ENCODE measurements at regions not wholly inside any gene's neighbourhood (a gene's known extent, or its start where the extent isn't known, plus 50 kb on each side); places are given as distances from the start of the nearest gene placed in this dataset.

DNA sequence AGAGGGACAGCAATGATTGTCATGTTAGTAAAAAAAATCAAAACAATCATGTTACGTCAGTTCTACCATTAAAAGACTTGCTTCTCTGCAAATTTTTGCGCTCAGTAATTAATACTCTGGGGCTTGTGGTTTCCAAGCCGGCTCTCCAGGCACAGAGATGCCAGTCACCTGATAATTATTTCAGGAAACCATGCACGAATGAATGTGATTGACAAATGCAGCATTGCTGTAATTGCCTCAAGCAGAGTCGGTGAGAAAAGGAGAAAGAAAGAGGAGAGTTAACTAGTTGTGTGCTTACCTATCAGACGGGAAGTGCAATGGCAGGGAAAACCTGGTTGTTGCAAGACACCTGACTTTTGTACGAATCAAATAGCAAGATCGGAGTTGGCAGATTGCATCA, 609.8 kb upstream of the MKI67 start:
- DNase-seq, result no peak
- TF ChIP-seq POLR2A (IDR thresholded peaks at IDR 0.05; ENCODE audit: low read length) (no peak), GATA1 (IDR thresholded peaks at IDR 0.05; ENCODE audit: low read depth, low read length) (no peak)

DNA sequence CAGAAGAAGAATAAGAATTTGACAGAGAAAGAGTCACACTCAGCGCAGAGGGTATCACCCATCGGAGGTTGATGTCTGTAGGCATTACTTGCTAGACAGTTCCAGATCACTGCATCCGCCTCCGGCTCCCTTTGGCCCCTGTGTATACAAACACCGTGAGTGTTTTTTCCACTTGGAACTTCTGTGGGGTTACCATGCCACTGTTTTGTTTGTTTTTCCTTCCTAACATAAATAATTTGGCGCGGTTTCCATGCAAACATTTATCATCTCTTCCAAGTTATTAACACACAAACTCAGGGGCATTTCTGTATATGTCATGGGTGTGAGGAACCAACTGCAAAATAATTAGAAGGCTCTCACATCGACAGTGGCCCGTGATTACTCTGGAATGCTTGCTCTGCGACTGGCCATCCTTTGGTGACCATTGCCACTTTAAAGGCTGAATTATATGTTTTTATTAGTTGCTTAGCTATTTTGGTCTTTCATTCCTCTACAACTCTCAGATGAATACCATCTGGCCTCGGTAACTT, 612.2 kb upstream of the MKI67 start:
- DNase-seq, result no peak
- TF ChIP-seq POLR2A (IDR thresholded peaks at IDR 0.05; ENCODE audit: low read length), result no peak
- no peak for TF ChIP-seq GATA1 (IDR thresholded peaks at IDR 0.05; ENCODE audit: low read depth, low read length)

DNA sequence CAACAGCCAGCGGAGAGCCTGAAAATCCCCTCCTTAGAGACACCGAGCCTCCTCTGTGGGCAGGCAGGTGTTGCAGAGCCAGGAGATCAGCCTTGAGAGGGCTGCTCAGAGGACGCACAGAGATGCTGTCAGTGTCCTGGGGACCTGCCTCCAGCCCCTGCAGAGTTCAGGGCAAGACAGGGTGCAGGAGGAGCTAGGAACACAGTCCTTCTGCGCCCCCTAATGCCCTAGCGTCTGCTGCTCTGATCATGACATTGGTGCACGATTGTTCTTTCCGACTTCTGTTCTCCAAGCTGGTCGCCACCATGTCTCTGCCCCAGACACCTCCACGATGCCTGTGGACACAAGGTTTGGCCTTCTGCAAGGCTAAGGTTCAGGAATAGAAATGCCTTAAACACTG, 613.7 kb upstream of the MKI67 start:
- no peak for DNase-seq
- no peak for TF ChIP-seq GATA1 (IDR thresholded peaks at IDR 0.05; ENCODE audit: low read depth, low read length)
- TF ChIP-seq POLR2A (IDR thresholded peaks at IDR 0.05; ENCODE audit: low read length), result no peak

DNA sequence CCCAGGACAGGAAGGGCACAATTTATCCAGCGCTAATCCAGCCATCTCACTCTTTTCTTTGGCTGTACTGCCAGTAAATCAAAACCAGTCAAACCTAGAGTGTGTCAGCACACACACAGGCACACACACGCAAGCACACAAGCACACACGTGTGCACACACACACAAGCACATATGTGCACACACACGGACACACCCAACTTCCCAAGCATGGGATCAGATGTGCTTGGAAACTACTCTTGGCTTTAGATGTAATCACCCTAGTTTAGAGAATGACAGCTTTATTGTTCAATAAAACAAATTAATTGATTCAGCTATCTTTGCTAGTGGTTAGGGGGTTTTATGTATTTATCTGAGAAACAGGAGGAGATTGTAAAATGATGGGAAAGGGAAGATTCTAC, 615.0 kb upstream of the MKI67 start:
- no peak for DNase-seq
- TF ChIP-seq GATA1 (IDR thresholded peaks at IDR 0.05; ENCODE audit: low read depth, low read length), result no peak
- TF ChIP-seq POLR2A (IDR thresholded peaks at IDR 0.05; ENCODE audit: low read length), result no peak

DNA sequence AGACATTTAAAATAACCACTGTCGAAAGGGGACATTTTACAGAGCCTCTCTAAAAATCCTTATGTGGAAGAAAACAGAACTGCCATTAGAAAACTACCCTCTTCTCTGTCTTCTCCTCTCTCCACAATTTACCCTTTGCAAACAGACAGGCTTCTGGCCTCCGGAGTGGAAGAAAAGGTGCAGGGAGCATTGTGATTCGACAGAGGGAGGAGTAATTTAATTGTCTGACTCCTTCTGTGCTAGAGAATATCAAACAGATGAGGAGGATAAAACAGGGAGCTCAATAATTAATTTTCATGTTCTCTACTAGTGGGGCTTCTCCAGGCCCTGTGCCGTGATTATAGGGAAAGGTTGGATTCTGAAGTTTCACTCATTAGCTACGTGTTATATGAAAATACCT, 615.5 kb upstream of the MKI67 start:
- no peak for TF ChIP-seq POLR2A (IDR thresholded peaks at IDR 0.05; ENCODE audit: low read length)
- no peak for DNase-seq

DNA sequence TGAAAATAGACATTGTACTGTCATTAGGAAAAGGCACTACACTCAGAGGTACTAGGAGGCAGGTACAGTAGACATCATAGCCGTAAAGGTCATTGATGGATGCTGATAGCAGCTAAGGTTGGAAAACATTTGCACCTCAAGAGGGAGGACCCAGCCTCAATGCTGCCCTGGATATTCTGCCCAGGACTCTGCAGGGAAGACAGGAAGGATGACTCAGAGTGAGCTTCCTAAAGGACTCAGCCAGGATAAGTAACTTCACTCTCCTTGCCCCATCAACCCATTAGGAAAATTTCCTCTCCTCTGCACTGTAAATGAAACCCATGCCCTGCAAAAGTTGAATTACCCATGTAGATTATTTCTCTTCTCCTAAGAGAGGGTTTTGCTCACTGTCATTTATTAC, 617.9 kb upstream of the MKI67 start:
- TF ChIP-seq GATA1 (IDR thresholded peaks at IDR 0.05; ENCODE audit: low read depth, low read length) (no peak), POLR2A (IDR thresholded peaks at IDR 0.05; ENCODE audit: low read length) (no peak)
- DNase-seq, result no peak

DNA sequence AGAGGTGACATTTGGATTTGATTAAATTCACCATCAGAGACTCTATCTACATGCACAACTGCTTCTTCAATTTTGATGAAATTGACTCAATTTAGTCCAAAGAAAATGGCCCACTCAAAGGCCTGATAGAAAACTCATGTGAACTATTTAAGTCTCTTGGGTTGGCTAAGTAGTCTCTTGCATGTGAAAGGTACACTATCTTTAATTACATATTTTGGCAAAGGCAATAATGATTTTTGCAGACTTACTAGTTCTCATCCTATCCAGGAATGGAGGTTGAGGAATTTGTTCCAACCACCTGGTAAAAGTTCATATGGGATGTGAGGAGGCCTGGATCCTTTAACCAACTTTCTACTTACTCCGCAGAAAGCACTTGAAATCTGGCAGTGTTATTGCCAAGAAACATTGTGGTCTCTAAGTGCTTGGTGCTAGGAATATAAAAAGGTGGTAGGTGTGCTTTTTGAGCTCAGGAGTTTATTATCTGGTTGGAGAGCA, 618.6 kb upstream of the MKI67 start:
- TF ChIP-seq GATA1 (IDR thresholded peaks at IDR 0.05; ENCODE audit: low read depth, low read length), result no peak
- no peak for TF ChIP-seq POLR2A (IDR thresholded peaks at IDR 0.05; ENCODE audit: low read length)
- DNase-seq, result no peak

DNA sequence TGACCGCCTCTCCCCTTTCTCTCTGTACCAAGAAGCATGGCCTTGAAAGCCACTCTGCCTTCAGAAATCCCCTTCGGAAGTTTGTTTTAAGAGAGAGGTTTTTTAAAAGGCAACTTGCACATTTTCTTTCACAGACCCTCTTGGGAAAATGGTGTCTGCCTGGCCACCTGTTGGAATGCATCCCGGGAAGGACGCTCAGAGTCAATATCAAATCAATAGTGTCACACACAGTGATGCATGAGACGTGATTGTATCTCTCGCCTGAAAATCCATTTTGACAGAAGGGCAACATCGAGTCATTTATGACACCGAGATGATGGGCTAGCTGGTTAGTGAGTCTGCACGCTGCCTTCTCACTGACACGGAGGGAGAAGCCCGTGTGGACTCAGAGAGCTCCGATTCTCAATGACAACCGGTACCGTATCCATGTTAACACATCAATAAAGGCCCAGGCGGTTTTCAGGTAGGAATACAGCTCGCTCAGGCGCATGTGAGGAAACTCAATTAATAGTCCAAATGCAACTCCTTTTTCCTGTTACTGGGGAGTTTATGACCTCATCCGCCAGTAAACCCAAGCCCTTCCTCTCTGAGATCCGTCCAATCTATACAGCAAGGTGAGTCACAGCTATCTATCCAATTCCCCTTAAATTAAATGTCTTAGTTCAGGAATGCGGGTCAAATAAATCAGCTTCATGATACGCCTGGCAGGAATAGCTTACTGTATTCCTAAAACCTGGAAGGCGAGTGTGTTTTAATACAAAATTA, 621.5 kb upstream of the MKI67 start:
- DNase-seq, result no peak
- TF ChIP-seq POLR2A (IDR thresholded peaks at IDR 0.05; ENCODE audit: low read length) (no peak), GATA1 (IDR thresholded peaks at IDR 0.05; ENCODE audit: low read depth, low read length) (no peak)

DNA sequence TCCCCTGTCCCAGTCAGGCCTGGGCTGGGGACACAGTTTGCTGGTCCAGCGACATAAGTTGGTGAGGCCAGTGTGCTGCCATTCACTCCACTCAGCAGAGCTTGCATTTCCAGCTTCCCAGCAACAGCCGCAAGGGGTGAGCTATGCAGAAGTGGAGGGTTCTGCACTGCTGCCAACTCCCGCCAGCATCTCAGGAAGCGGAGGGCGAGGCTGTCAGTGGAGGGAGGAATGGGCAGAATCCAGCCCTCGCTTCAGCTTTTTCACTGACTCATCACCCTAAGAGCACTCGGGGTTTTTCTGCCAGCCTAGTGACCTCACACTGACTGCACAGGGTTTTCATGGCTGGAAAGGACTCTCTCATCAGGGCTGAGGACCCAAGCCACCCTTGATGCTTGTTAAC, 625.1 kb upstream of the MKI67 start:
- DNase-seq, result no peak
- TF ChIP-seq GATA1 (IDR thresholded peaks at IDR 0.05; ENCODE audit: low read depth, low read length), result no peak
- no peak for TF ChIP-seq POLR2A (IDR thresholded peaks at IDR 0.05; ENCODE audit: low read length)

DNA sequence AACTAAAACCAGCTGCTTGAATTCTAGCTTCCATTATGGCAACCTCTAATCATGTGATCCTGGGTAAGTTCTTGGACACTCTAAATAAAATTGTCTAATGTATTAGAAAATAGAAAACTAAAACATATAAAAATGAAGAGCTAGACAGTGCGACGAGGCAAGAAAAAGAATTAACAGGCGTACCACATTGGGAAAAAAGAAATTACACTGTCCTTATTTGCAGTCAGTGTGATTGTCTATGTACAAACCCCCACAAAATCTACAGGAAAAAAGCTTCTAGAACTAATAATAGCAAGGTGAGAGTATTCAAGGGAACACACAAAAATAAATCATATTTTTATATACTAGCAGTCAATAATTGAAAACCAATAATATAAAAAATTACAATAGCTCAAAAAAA, 625.6 kb upstream of the MKI67 start:
- no peak for DNase-seq

DNA sequence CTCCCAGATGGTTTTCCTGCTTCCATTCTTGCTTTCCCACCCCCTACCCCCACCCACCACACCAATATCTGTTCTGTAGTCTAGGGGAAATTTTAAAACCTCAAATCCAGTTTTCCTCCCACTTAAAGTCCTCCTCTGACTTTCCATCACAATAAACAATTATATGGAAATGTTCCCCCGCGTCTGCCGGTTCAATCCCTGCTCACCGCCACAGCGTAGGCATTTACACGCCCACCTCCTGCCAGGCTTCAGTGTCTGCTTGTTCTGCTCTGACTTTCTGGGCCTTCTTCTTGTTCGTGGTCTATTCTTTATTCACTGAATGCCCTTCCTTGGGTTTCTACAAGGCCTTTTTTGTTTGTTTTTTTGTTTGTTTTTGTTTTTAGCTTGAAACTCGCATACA, 633.0 kb upstream of the MKI67 start:
- TF ChIP-seq POLR2A (IDR thresholded peaks at IDR 0.05; ENCODE audit: low read length) (no peak), GATA1 (IDR thresholded peaks at IDR 0.05; ENCODE audit: low read depth, low read length) (no peak)
- no peak for DNase-seq

More for the DNA sequence above, 625.6 kb upstream of the MKI67 start:
- no peak for TF ChIP-seq GATA1 (IDR thresholded peaks at IDR 0.05; ENCODE audit: low read depth, low read length)
- no peak for TF ChIP-seq POLR2A (IDR thresholded peaks at IDR 0.05; ENCODE audit: low read length)

DNA sequence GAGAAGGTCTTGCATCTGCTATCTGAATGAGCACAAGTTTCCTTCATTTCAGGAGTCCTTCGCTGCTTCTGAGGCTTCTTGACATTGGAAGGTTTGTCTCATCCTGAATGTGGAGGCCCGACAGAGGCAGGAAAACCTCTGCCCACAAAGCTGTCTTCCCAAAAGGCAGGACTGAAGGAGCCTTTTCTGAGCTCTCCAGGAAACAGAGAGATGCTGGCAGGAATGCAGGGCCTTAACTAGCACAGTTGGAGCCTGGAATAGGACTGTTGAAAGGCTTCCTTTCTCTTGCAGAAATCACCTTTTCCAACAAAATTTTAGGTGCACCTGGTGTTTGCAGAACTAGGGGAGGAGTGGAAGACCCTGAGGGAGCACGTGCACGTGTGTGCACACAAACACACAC, 637.4 kb upstream of the MKI67 start:
- DNase-seq, result no peak
- TF ChIP-seq GATA1 (IDR thresholded peaks at IDR 0.05; ENCODE audit: low read depth, low read length) (no peak), POLR2A (IDR thresholded peaks at IDR 0.05; ENCODE audit: low read length) (no peak)

DNA sequence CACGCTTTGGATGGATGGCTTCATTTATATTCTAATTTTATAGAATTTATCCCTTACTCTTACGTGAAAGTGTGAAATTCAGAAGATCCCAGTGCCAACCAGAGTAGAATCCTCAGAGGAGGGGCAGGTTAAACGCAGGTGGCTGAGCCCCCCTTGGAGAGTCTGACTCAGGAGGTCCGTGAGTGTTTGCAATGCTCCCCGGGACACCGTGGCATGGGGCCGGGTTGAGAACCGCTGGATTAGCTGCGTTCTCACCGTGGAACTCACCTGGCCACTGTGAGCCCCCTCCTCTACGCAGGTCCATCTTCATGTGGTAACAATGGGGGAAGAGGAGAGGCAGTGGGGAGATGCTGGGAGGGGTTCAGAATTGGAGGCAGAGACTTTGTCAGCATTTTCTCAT, 638.0 kb upstream of the MKI67 start:
- no peak for DNase-seq
- TF ChIP-seq POLR2A (IDR thresholded peaks at IDR 0.05; ENCODE audit: low read length) (no peak), GATA1 (IDR thresholded peaks at IDR 0.05; ENCODE audit: low read depth, low read length) (no peak)

DNA sequence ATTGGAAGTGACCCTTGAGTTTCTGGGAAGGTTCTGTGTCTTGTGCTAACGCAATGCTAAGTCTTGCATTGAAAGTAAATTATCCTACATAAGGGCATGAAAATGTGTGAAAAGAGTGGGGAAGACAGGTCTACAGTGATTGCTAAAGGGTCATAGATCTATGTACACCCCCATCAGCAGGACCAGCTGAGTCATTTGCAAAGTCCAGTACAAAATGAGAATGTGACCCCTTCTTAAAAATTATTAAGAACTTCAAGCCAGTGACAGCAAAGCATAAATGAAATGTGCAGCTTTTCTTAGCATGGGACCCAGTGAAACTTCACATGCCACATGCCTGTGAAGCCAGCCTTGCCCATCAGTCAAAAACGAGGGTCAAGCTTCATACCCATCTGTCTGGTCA, 640.7 kb upstream of the MKI67 start:
- no peak for DNase-seq
- TF ChIP-seq POLR2A (IDR thresholded peaks at IDR 0.05; ENCODE audit: low read length), result no peak
- no peak for TF ChIP-seq GATA1 (IDR thresholded peaks at IDR 0.05; ENCODE audit: low read depth, low read length)

DNA sequence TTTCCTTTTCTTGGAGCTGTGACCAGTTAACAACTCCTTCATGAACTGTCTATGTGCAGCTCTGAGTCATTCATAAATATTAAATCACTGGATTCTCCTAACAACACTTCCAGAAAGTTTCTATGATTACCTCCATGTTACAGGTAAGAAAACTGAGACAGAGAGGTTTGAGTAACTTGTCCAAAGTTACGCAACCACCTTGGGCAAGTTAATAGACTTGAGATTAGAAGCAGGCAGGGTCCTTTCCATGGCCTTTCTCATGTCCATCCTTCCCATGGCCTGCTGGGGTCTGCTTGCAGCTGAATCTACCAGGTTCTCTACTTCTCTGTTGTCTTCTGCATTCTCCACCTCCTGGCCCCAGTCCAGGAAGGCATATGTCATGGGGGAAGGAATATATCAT, 648.8 kb upstream of the MKI67 start:
- TF ChIP-seq POLR2A (IDR thresholded peaks at IDR 0.05; ENCODE audit: low read length), result no peak
- TF ChIP-seq GATA1 (IDR thresholded peaks at IDR 0.05; ENCODE audit: low read depth, low read length), result no peak
- no peak for DNase-seq

Data from erythroblast (primary cell).